Gastroesophageal sphincter (tissue), 4 donors: ENCODE measurements at regions not wholly inside any gene's neighbourhood (a gene's known extent, or its start where the extent isn't known, plus 50 kb on each side); places are given as distances from the start of the nearest gene placed in this dataset.

Source experiments
- ATAC-seq: fragments of 150-250 bp; one replicate; pipeline ENCODE4 v1.9.1; 2016; ENCODE audit warnings: mild to moderate bottlenecking, moderate library complexity
- H3K27ac ChIP-seq, 4 donors: fragments of 200-600 bp; sonication (generic) in 3 of 4; 1 replicate in 3 of 4; 2 replicates in 1 of 4; pipeline ENCODE4 v1.5.1; 2016 to 2019
- H3K27me3 ChIP-seq: fragments of 200-600 bp; sonication (generic); one replicate; pipeline ENCODE4 v1.5.1; 2019
- H3K36me3 ChIP-seq, 2 donors: fragments of 200-600 bp; sonication (generic); one replicate each; pipeline ENCODE4 v1.5.1; 2019; ENCODE audit warnings: control low read depth in 1 of 2
- H3K4me1 ChIP-seq, 3 donors: fragments of 200-600 bp; sonication (generic); 1 replicate in 2 of 3; 2 replicates in 1 of 3; pipeline ENCODE4 v1.5.1; 2016 to 2019; ENCODE audit warnings: control low read depth in 2 of 3
- H3K4me3 ChIP-seq, 2 donors: fragments of 200-600 bp; sonication (generic); one replicate each; pipeline ENCODE4 v1.5.1; 2019; ENCODE audit warnings: mild to moderate bottlenecking in 1 of 2, moderate library complexity in 1 of 2
- H3K9me3 ChIP-seq, 3 donors: fragments of 200-600 bp; sonication (generic); one replicate each; pipeline ENCODE4 v1.5.1; 2017 to 2019; ENCODE audit warnings: control low read depth in 2 of 3
- CTCF ChIP-seq, 4 experiments: fragments of 200-600 bp in 2 of 4; fragments of 450-650 bp in 2 of 4; sonication (generic) in 1 of 4; IDR thresholded peaks; one replicate each; pipeline ENCODE4 v1.5.1; 2017 to 2019; ENCODE audit warnings: antibody characterized with exemption in 4 of 4, mild to moderate bottlenecking in 2 of 4, moderate library complexity in 2 of 4
- EP300 ChIP-seq: sonication (generic); formaldehyde crosslinking; IDR thresholded peaks from one replicate; pipeline ENCODE4 v1.6.1; 2017; ENCODE audit warnings: antibody characterized with exemption, mild to moderate bottlenecking
- POLR2A ChIP-seq, 2 donors: fragments of 450-650 bp; IDR thresholded peaks; one replicate each; pipeline ENCODE4 v1.6.1; 2017; ENCODE audit warnings: antibody characterized with exemption in 2 of 2, mild to moderate bottlenecking in 2 of 2, moderate library complexity in 1 of 2
- POLR2AphosphoS5 ChIP-seq: sonication (generic); formaldehyde crosslinking; IDR thresholded peaks from one replicate; pipeline ENCODE4 v1.6.1; 2017; ENCODE audit warnings: antibody characterized with exemption
- WGBS, 2 donors: methylation state at CpG; one replicate each; pipeline ENCODE4 v1.1.5; 2018; ENCODE audit warnings: low coverage in 1 of 2; 5-methylcytosine and 5-hydroxymethylcytosine counted together

- 73 to 84% methylated on average over 5 to 6 of the region's 6 CpGs for WGBS, 2 donors
- Histone ChIP-seq H3K4me1 (peaks cover 0 to 33% (median 3%) of the 10 kb centered on the region in 3 donors), H3K27me3 (peaks cover 50% of the 10 kb centered on the region), H3K36me3 (no peaks in the 10 kb centered on the region), H3K9me3 (no peaks in the 10 kb centered on the region), H3K4me3 (no peak overlapping the region), H3K27ac (no peak overlapping the region)
- TF ChIP-seq POLR2A (IDR thresholded peaks at IDR 0.05) (no peak), CTCF (IDR thresholded peaks at IDR 0.05) (no peak), POLR2AphosphoS5 (no peak), EP300 (no peak)
- ATAC-seq = no peak
Observed at GRCh38 chr17:17413215-17413792, 63.5 kb upstream of the MED9 start.

- H3K27ac ChIP-seq = peak overlapping the region in 1 of 4 donors; percentile 49
- H3K4me1 ChIP-seq = peaks cover 0 to 33% (median 3%) of the 10 kb centered on the region in 3 donors
- peaks cover 50% of the 10 kb centered on the region for H3K27me3 ChIP-seq
- TF ChIP-seq CTCF (IDR thresholded peaks at IDR 0.05) (no peak), EP300 (no peak), POLR2A (IDR thresholded peaks at IDR 0.05) (no peak), POLR2AphosphoS5 (no peak)
- H3K9me3 ChIP-seq = no peaks in the 10 kb centered on the region
- no peak for ATAC-seq
- H3K4me3 ChIP-seq = peak overlapping the region in 1 of 2 donors; percentile 5
- 60 to 65% methylated on average over 5 of the region's 7 CpGs for WGBS, 2 donors
- H3K36me3 ChIP-seq = no peaks in the 10 kb centered on the region
Observed at GRCh38 chr17:17413821-17414220, 63.0 kb upstream of the MED9 start.

GRCh38 chr17:17414341-17414805 lies 62.4 kb upstream of the MED9 start:
- no peaks in the 10 kb centered on the region for H3K36me3 ChIP-seq
- peaks cover 47% of the 10 kb centered on the region for H3K27me3 ChIP-seq
- peak overlapping the region in 1 of 2 donors; percentile 5 for H3K4me3 ChIP-seq
- H3K9me3 ChIP-seq = no peaks in the 10 kb centered on the region
- TF ChIP-seq CTCF (IDR thresholded peaks at IDR 0.05) = no peak
- TF ChIP-seq EP300 = no peak
- TF ChIP-seq POLR2AphosphoS5 = no peak
- no peak for TF ChIP-seq POLR2A (IDR thresholded peaks at IDR 0.05)
- peaks cover 0 to 33% (median 3%) of the 10 kb centered on the region in 3 donors for H3K4me1 ChIP-seq
- H3K27ac ChIP-seq = peak overlapping the region in 2 of 4 donors; percentile 14 to 49
- WGBS, 2 donors = 28 to 39% methylated on average over 3 to 4 of the region's 13 CpGs
- ATAC-seq = peak; percentile 67

GRCh38 chr17:17415006-17415405 lies 61.8 kb upstream of the MED9 start:
- Histone ChIP-seq H3K27me3 (peaks cover 41% of the 10 kb centered on the region), H3K36me3 (no peaks in the 10 kb centered on the region), H3K4me3 (no peak overlapping the region), H3K9me3 (no peaks in the 10 kb centered on the region), H3K4me1 (peaks cover 0 to 33% (median 3%) of the 10 kb centered on the region in 3 donors), H3K27ac (no peak overlapping the region)
- 72 to 87% methylated on average over 3 of the region's 3 CpGs for WGBS, 2 donors
- ATAC-seq = no peak
- TF ChIP-seq POLR2A (IDR thresholded peaks at IDR 0.05) = no peak
- TF ChIP-seq EP300 = no peak

GRCh38 chr17:17416007-17416399 lies 60.8 kb upstream of the MED9 start:
- Histone ChIP-seq H3K4me3 (no peak overlapping the region), H3K4me1 (peaks cover 0 to 33% (median 3%) of the 10 kb centered on the region in 3 donors), H3K9me3 (no peaks in the 10 kb centered on the region), H3K36me3 (no peaks in the 10 kb centered on the region), H3K27me3 (peaks cover 37% of the 10 kb centered on the region), H3K27ac (no peak overlapping the region)
- TF ChIP-seq CTCF (IDR thresholded peaks at IDR 0.05) (no peak), EP300 (no peak), POLR2A (IDR thresholded peaks at IDR 0.05) (no peak), POLR2AphosphoS5 (no peak)
- 83 to 92% methylated on average over 2 of the region's 2 CpGs for WGBS, 2 donors
- ATAC-seq = no peak
